ENCODE measurements at regions not wholly inside any gene's neighbourhood (a gene's known extent, or its start where the extent isn't known, plus 50 kb on each side); places are given as distances from the start of the nearest gene placed in this dataset.

DNA sequence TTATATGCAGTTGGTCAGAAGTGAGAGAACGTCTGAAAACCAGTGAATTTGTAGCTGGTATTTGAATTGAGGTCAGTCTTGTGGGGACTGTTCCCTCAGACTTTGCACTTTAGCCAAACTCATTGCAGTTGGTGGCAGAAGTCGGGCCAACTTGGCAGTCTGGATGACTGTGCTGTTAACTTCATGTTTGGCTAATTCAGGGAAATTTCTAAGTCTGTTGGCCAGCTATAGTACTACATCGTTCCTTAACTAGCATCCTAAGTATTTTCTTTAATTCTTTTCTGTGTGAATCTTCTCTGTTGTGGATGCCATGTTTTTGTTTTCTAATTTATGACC is 806.8 kb upstream of the GCFC2 start:
- Histone ChIP-seq H3K9me3 (no peaks in the 10 kb centered on the region), H3K27ac (no peak overlapping the region), H3K36me3 (no peaks in the 10 kb centered on the region), H3K27me3 (no peaks in the 10 kb centered on the region), H3K4me3 (no peak overlapping the region), H3K4me1 (no peaks in the 10 kb centered on the region)
- intact Hi-C loops (cut with DNase I), result no loop called here
- DNase-seq (ENCODE audit: low spot score in 2 of 2), result no peak
- TF ChIP-seq, protein P1, sequence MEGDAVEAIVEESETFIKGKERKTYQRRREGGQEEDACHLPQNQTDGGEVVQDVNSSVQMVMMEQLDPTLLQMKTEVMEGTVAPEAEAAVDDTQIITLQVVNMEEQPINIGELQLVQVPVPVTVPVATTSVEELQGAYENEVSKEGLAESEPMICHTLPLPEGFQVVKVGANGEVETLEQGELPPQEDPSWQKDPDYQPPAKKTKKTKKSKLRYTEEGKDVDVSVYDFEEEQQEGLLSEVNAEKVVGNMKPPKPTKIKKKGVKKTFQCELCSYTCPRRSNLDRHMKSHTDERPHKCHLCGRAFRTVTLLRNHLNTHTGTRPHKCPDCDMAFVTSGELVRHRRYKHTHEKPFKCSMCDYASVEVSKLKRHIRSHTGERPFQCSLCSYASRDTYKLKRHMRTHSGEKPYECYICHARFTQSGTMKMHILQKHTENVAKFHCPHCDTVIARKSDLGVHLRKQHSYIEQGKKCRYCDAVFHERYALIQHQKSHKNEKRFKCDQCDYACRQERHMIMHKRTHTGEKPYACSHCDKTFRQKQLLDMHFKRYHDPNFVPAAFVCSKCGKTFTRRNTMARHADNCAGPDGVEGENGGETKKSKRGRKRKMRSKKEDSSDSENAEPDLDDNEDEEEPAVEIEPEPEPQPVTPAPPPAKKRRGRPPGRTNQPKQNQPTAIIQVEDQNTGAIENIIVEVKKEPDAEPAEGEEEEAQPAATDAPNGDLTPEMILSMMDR (IDR thresholded peaks at IDR 0.05), result no peak

DNA sequence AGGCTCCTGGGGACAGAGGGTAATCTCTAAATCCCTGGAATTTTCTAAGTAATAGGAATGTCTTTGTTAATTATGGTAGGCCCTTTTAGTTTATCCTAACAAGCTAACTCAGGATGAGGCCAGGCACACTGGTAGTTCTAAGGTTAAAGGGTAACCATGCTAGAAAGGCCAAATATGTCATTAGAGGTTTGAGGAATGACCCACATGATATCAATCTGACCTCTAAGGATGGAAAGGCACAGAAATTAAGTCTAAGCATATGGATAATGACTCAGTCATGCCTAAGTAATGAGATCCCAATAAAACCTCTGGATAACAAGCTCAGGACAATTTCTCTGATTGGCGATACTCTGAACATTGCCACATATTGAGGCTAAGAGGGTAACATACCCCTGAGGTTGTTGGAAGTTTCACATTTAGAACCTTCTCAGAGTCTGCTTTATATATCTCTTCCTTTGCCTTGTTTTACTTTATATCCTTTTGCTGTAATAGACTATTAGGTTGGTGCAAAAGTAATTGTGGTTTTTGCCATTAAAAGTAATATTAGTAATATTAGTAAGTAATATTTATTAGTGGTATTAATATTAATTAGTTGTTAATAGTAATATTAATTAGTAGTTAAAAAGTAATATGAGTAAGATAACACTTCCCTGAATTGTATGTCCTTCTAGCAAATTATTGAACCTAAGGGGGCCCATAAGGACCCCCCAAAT is 806.3 kb upstream of the GCFC2 start:
- intact Hi-C loops (cut with DNase I), result no loop called here
- H3K27ac ChIP-seq, result no peak overlapping the region
- DNase-seq (ENCODE audit: low spot score in 2 of 2), result no peak
- TF ChIP-seq, protein P1 (IDR thresholded peaks at IDR 0.05), result no peak
- H3K4me3 ChIP-seq, result no peak overlapping the region
- no peaks in the 10 kb centered on the region for H3K27me3 ChIP-seq
- H3K9me3 ChIP-seq, result no peaks in the 10 kb centered on the region
- H3K4me1 ChIP-seq, result no peaks in the 10 kb centered on the region
- no peaks in the 10 kb centered on the region for H3K36me3 ChIP-seq

DNA sequence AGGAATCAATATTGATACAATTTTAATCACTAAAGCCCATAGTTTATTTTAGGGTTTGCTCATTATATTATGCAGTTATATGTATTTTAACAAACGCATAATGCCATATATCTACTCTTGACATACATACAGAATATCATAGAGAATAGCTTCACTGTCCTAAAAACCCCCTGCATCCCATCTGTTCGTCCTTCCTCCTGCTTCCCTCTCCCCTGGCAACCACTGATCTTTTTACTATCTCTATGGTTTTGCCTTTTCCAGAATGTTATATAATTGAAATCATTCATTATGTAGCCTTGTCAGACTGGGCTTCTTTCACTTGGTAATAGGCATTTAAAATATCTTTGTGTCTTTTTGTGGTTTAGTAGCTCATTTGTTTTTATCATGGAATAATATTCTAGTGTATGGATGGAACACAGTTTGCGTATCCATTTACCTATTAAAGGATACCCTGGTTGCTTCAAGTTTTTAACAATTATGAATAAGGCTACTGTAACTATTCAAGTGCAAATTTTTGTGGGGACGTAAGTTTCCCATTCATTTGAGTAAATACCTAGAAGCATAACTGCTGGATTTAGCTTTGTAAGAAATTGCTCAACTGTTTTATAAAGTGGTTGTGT is 801.6 kb upstream of the GCFC2 start:
- no peaks in the 10 kb centered on the region for H3K9me3 ChIP-seq
- DNase-seq (ENCODE audit: low spot score in 2 of 2), result no peak
- H3K27ac ChIP-seq, result no peak overlapping the region
- intact Hi-C loops (cut with DNase I), result no loop called here
- H3K4me3 ChIP-seq, result no peak overlapping the region
- H3K27me3 ChIP-seq, result no peaks in the 10 kb centered on the region
- H3K4me1 ChIP-seq, result no peaks in the 10 kb centered on the region
- H3K36me3 ChIP-seq, result no peaks in the 10 kb centered on the region
- TF ChIP-seq, protein P1 (IDR thresholded peaks at IDR 0.05), result no peak

DNA sequence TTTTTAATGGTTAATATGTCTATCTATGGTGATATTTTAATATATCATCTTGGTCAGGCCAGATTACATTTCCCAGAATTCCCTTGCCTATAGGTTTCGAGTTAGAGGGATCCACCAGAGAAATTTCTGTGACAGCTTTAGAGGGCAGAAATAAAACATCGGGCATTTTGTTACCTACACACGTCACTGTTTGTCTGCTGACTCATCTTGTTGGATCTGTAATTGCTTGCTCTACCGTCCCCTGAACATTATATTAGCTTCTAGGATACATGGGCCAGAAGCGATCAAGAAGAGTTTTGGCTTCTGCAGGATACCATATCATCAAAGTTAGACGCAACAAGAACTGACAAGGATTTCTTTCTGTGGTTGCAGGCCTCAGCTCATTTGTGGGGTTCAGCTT is 795.8 kb upstream of the GCFC2 start:
- DNase-seq (ENCODE audit: low spot score in 2 of 2), result no peak
- H3K4me1 ChIP-seq, result no peaks in the 10 kb centered on the region

DNA sequence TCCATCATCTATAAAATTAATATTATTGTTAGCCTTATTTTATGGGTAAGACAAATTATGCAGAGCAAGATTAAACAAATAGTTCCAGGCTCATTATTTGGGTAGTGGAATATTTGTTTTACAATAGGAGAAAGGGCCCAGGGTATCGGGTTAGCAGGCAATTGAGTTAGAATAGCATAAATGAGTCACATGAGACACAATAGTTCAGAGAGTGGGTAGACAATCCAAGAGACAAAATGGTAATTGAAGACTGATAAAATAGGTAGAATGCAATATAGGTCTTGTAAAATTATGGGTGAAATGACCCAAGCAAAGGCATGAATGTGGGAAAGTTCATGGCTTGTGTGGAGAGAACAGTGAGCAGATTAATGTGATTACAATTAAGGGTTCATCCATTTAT is 790.9 kb upstream of the GCFC2 start:
- intact Hi-C loops (cut with DNase I), result no loop called here
- Histone ChIP-seq H3K9me3 (no peaks in the 10 kb centered on the region), H3K36me3 (no peaks in the 10 kb centered on the region), H3K4me3 (no peak overlapping the region), H3K4me1 (no peaks in the 10 kb centered on the region), H3K27me3 (no peaks in the 10 kb centered on the region), H3K27ac (no peak overlapping the region)
- TF ChIP-seq, protein P1 (IDR thresholded peaks at IDR 0.05), result no peak
- no peak for DNase-seq (ENCODE audit: low spot score in 2 of 2)

More for the DNA sequence above, 795.8 kb upstream of the GCFC2 start:
- intact Hi-C loops (cut with DNase I), result no loop called here
- Histone ChIP-seq H3K27me3 (no peaks in the 10 kb centered on the region), H3K27ac (no peak overlapping the region), H3K36me3 (no peaks in the 10 kb centered on the region), H3K9me3 (no peaks in the 10 kb centered on the region), H3K4me3 (no peak overlapping the region)
- TF ChIP-seq, protein P1 (IDR thresholded peaks at IDR 0.05), result no peak

Data from ascending aorta (tissue), 2 donors.